Activated T-cell treated with anti-CD3 and anti-CD28 coated beads for 48 hours (primary cell): ENCODE measurements at regions not wholly inside any gene's neighbourhood (a gene's known extent, or its start where the extent isn't known, plus 50 kb on each side); places are given as distances from the start of the nearest gene placed in this dataset.

Experiments
- DNase-seq: peaks from one replicate; pipeline ENCODE4 v3.0.0-alpha.2; 2020; ENCODE audit warnings: low read depth

- DNase-seq: no peak
Measured at GRCh38 chr5:77948476-77948875, 172.3 kb upstream of the TBCA start.

- DNase-seq: no peak
Measured at GRCh38 chr5:77947041-77947428, 170.9 kb upstream of the TBCA start.

- no peak for DNase-seq
Measured at GRCh38 chr5:77946381-77947040, 170.4 kb upstream of the TBCA start.

GRCh38 chr5:77945874-77946273 is 169.7 kb upstream of the TBCA start:
- DNase-seq: no peak

GRCh38 chr5:77944757-77945340 is 168.7 kb upstream of the TBCA start:
- DNase-seq: no peak

GRCh38 chr5:77943851-77944250 is 167.7 kb upstream of the TBCA start:
- no peak for DNase-seq

GRCh38 chr5:77942578-77943239 is 166.6 kb upstream of the TBCA start:
- no peak for DNase-seq

GRCh38 chr5:77937015-77937908 is 161.1 kb upstream of the TBCA start:
- no peak for DNase-seq

GRCh38 chr5:77936365-77936693 is 160.2 kb upstream of the TBCA start:
- no peak for DNase-seq

GRCh38 chr5:77935506-77936364 is 159.6 kb upstream of the TBCA start:
- DNase-seq: no peak

GRCh38 chr5:77928776-77929300 is 152.7 kb upstream of the TBCA start:
- DNase-seq: no peak

GRCh38 chr5:77926337-77926736 is 150.2 kb upstream of the TBCA start:
- DNase-seq: no peak

GRCh38 chr5:77925503-77925902 is 149.4 kb upstream of the TBCA start:
- no peak for DNase-seq

- DNase-seq: no peak
Measured at GRCh38 chr5:77924081-77924480, 147.9 kb upstream of the TBCA start.

GRCh38 chr5:77923666-77924065 is 147.5 kb upstream of the TBCA start:
- no peak for DNase-seq

- no peak for DNase-seq
Measured at GRCh38 chr5:77921094-77921768, 145.1 kb upstream of the TBCA start.

- DNase-seq: no peak
Measured at GRCh38 chr5:77920359-77921058, 144.4 kb upstream of the TBCA start.

GRCh38 chr5:77915346-77915745 is 139.2 kb upstream of the TBCA start:
- DNase-seq: no peak

GRCh38 chr5:77912721-77913120 is 136.6 kb upstream of the TBCA start:
- DNase-seq: no peak

- no peak for DNase-seq
Measured at GRCh38 chr5:77910602-77911188, 134.6 kb upstream of the TBCA start.
